OCI-LY3 (cell line): ENCODE measurements at regions not wholly inside any gene's neighbourhood (a gene's known extent, or its start where the extent isn't known, plus 50 kb on each side); places are given as distances from the start of the nearest gene placed in this dataset.

ENCODE experiments used
- CTCF ChIP-seq: fragments of 200-600, 300-600 bp; sonication (generic); IDR thresholded peaks from 2 replicates; pipeline ENCODE4 v1.5.1; 2014; ENCODE audit warnings: antibody characterized with exemption, low read length, low read depth
- EZH2phosphoT487 ChIP-seq: fragments of 200-600 bp; shearing (Covaris generic); IDR thresholded peaks from 2 replicates; pipeline ENCODE4 v1.6.1; 2018; ENCODE audit warnings: antibody characterized with exemption, mixed run types, low read depth

- TF ChIP-seq CTCF = no peak
- TF ChIP-seq EZH2phosphoT487 = no peak
Observed at GRCh38 chr14:97162621-97163020, 365.4 kb downstream of the VRK1 start.
